H9 (cell line): ENCODE measurements at regions not wholly inside any gene's neighbourhood (a gene's known extent, or its start where the extent isn't known, plus 50 kb on each side); places are given as distances from the start of the nearest gene placed in this dataset.

Experiments used
- DNase-seq: peaks from one replicate; pipeline ENCODE4 v3.0.0-alpha.2; 2017
- H2AFZ ChIP-seq: one replicate; pipeline ENCODE4 v1.6.1; 2013; ENCODE audit warnings: mild to moderate bottlenecking, low read length, control low read depth, moderate library complexity
- H2AK5ac ChIP-seq: 2 replicates; pipeline ENCODE4 v1.6.1; 2013; ENCODE audit warnings: low read length, control low read depth, mixed read lengths; ENCODE audit not compliant: insufficient read length
- H2BK120ac ChIP-seq: one replicate; pipeline ENCODE4 v1.6.1; 2013; ENCODE audit warnings: low read depth, mild to moderate bottlenecking, low read length, control low read depth, inconsistent platforms; ENCODE audit not compliant: poor library complexity, severe bottlenecking
- H2BK12ac ChIP-seq: 2 replicates; pipeline ENCODE4 v1.6.1; 2013; ENCODE audit warnings: low read length, control low read depth, mixed read lengths, low read depth; ENCODE audit not compliant: insufficient read length
- H2BK15ac ChIP-seq: 2 replicates; pipeline ENCODE4 v1.6.1; 2013; ENCODE audit warnings: low read depth, low read length, control low read depth
- H2BK20ac ChIP-seq: one replicate; pipeline ENCODE4 v1.6.1; 2013; ENCODE audit warnings: low read depth, mild to moderate bottlenecking, low read length, control low read depth, inconsistent platforms; ENCODE audit not compliant: poor library complexity, severe bottlenecking
- H2BK5ac ChIP-seq: 2 replicates; pipeline ENCODE4 v1.6.1; 2013; ENCODE audit warnings: low read length, control low read depth, mixed read lengths; ENCODE audit not compliant: insufficient read length
- H3K14ac ChIP-seq: 2 replicates; pipeline ENCODE4 v1.6.1; 2013; ENCODE audit warnings: low read length, control low read depth; ENCODE audit not compliant: insufficient read depth
- H3K18ac ChIP-seq: 2 replicates; pipeline ENCODE4 v1.6.1; 2013; ENCODE audit warnings: low read depth, mild to moderate bottlenecking, mixed read lengths, low read length, control low read depth; ENCODE audit not compliant: insufficient read length
- H3K23ac ChIP-seq: 2 replicates; pipeline ENCODE4 v1.6.1; 2013; ENCODE audit warnings: low read length, control low read depth, mixed read lengths, low read depth; ENCODE audit not compliant: insufficient read length
- H3K23me2 ChIP-seq: 2 replicates; pipeline ENCODE4 v1.6.1; 2013; ENCODE audit warnings: low read depth, mild to moderate bottlenecking, mixed read lengths, low read length, control low read depth; ENCODE audit not compliant: insufficient read length, poor library complexity, severe bottlenecking
- H3K27ac ChIP-seq: 2 replicates; pipeline ENCODE4 v1.5.1; 2013; ENCODE audit warnings: low read length, control low read depth, mixed read lengths, low read depth; ENCODE audit not compliant: insufficient read length
- H3K27me3 ChIP-seq: 2 replicates; pipeline ENCODE4 v1.6.1; 2013; ENCODE audit warnings: low read length, control low read depth, inconsistent platforms; ENCODE audit not compliant: insufficient read depth
- H3K4ac ChIP-seq: 2 replicates; pipeline ENCODE4 v1.6.1; 2013; ENCODE audit warnings: low read depth, mild to moderate bottlenecking, control low read depth, inconsistent platforms, low read length, moderate library complexity
- H3K4me1 ChIP-seq: 2 replicates; pipeline ENCODE4 v1.6.1; 2013; ENCODE audit warnings: low read length, control low read depth, inconsistent platforms; ENCODE audit not compliant: insufficient read depth
- H3K4me2 ChIP-seq: 2 replicates; pipeline ENCODE4 v1.6.1; 2013; ENCODE audit warnings: low read length, control low read depth, mixed read lengths; ENCODE audit not compliant: insufficient read length, insufficient read depth
- H3K56ac ChIP-seq: 2 replicates; pipeline ENCODE4 v1.6.1; 2013; ENCODE audit warnings: low read depth, mild to moderate bottlenecking, mixed read lengths, low read length, control low read depth; ENCODE audit not compliant: insufficient read length
- H3K79me1 ChIP-seq: 2 replicates; pipeline ENCODE4 v1.6.1; 2013; ENCODE audit warnings: low read depth, mild to moderate bottlenecking, moderate library complexity, low read length, control low read depth, inconsistent platforms; ENCODE audit not compliant: insufficient read depth, poor library complexity, severe bottlenecking
- H3K79me2 ChIP-seq: 2 replicates; pipeline ENCODE4 v1.6.1; 2013; ENCODE audit warnings: low read length, control low read depth, inconsistent platforms; ENCODE audit not compliant: insufficient read depth
- H3K9ac ChIP-seq: 2 replicates; pipeline ENCODE4 v1.6.1; 2013; ENCODE audit warnings: low read length, control low read depth, mixed read lengths; ENCODE audit not compliant: insufficient read length; ENCODE audit errors: extremely low read depth
- H3K9me3 ChIP-seq: one replicate; pipeline ENCODE4 v1.6.1; 2013; ENCODE audit warnings: low read depth, low read length, inconsistent platforms; ENCODE audit not compliant: control insufficient read depth
- H3T11ph ChIP-seq: one replicate; pipeline ENCODE4 v1.6.1; 2013; ENCODE audit warnings: mild to moderate bottlenecking, low read length, control low read depth, inconsistent platforms
- H4K20me1 ChIP-seq: one replicate; pipeline ENCODE4 v1.6.1; 2013; ENCODE audit not compliant: control insufficient read depth, insufficient read length, insufficient read depth
- H4K5ac ChIP-seq: 2 replicates; pipeline ENCODE4 v1.6.1; 2013; ENCODE audit warnings: low read depth, mild to moderate bottlenecking, mixed read lengths, low read length, control low read depth; ENCODE audit not compliant: insufficient read length
- H4K8ac ChIP-seq: replicated peaks from 2 replicates; pipeline ENCODE4 v1.6.1; 2013; ENCODE audit warnings: low read length, control low read depth, mixed read lengths, low read depth; ENCODE audit not compliant: insufficient read length
- H4K91ac ChIP-seq: 2 replicates; pipeline ENCODE4 v1.6.1; 2013; ENCODE audit warnings: low read depth, mild to moderate bottlenecking, moderate library complexity, mixed read lengths, low read length, control low read depth; ENCODE audit not compliant: insufficient read length
- H3K27ac Mint-ChIP-seq, 3 experiments: 2 replicates in 2 of 3; 3 replicates in 1 of 3; pipeline ENCODE4 v1.8.0; 2020 to 2021; ENCODE audit warnings: mixed read lengths in 3 of 3, mild to moderate bottlenecking in 1 of 3, moderate library complexity in 1 of 3
- H3K27me3 Mint-ChIP-seq: 2 replicates; pipeline ENCODE4 v1.8.0; 2021; ENCODE audit warnings: low read depth, mild to moderate bottlenecking, moderate library complexity, mixed read lengths
- H3K36me3 Mint-ChIP-seq, 3 experiments: 2 replicates in 2 of 3; 3 replicates in 1 of 3; pipeline ENCODE4 v1.8.0; 2020 to 2021; ENCODE audit warnings: low read depth in 3 of 3, mixed read lengths in 3 of 3; ENCODE audit not compliant: insufficient read depth in 1 of 3
- H3K4me1 Mint-ChIP-seq, 2 experiments: 2 replicates each; pipeline ENCODE4 v1.8.0; 2020; ENCODE audit warnings: mixed read lengths in 2 of 2
- H3K4me3 Mint-ChIP-seq, 2 experiments: 2 replicates in 1 of 2; 3 replicates in 1 of 2; pipeline ENCODE4 v1.8.0; 2020 to 2021; ENCODE audit warnings: mild to moderate bottlenecking in 2 of 2, mixed read lengths in 2 of 2, moderate library complexity in 1 of 2
- H3K9me3 Mint-ChIP-seq, 2 experiments: 2 replicates in 1 of 2; 3 replicates in 1 of 2; pipeline ENCODE4 v1.8.0; 2020; ENCODE audit warnings: mild to moderate bottlenecking in 2 of 2, mixed read lengths in 2 of 2, moderate library complexity in 1 of 2
- CTCF ChIP-seq: fragments of 200-600 bp; sonication (generic); conservative IDR thresholded peaks from 3 replicates; pipeline ENCODE4 v1.8.0; 2021; ENCODE audit warnings: antibody characterized with exemption, mild to moderate bottlenecking
- WGBS: extraction: QIAGEN DNeasy Blood & Tissue Kit; methylation state at CpG from one replicate; pipeline ENCODE4 v1.1.7; 2013; ENCODE audit warnings: missing lambda C conversion rate, low lambda C conversion rate, mixed read lengths; ENCODE audit not compliant: insufficient read length; ENCODE audit errors: extremely low coverage; 5-methylcytosine and 5-hydroxymethylcytosine counted together

GRCh38 chr12:131506426-131506825, 204.5 kb upstream of the SFSWAP start:
- Mint-ChIP-seq H3K36me3 (no peaks in the 10 kb centered on the region), H3K4me3 (no peak overlapping the region), H3K27me3 (peaks cover 12% of the 10 kb centered on the region), H3K9me3 (no peaks in the 10 kb centered on the region), H3K27ac (no peak overlapping the region; a peak in 1 of 7 replicates), H3K4me1 (peaks cover 5 to 8% of the 10 kb centered on the region in 2 experiments)
- no peak for TF ChIP-seq CTCF
- no peak overlapping the region for H3K14ac ChIP-seq
- no peak overlapping the region for H2BK15ac ChIP-seq
- no peak for DNase-seq
- no peak overlapping the region for H3K4me2 ChIP-seq
- H3K4ac ChIP-seq, result no peak overlapping the region
- H3K79me2 ChIP-seq, result no peaks in the 10 kb centered on the region
- H4K20me1 ChIP-seq, result no peaks in the 10 kb centered on the region
- no peak overlapping the region for H3K18ac ChIP-seq
- H2AFZ ChIP-seq, result no peak overlapping the region
- no peak overlapping the region for H3K23ac ChIP-seq
- no peak overlapping the region for H4K5ac ChIP-seq
- H3K27me3 ChIP-seq, result no peaks in the 10 kb centered on the region
- H2BK20ac ChIP-seq, result no peak overlapping the region
- H3K56ac ChIP-seq, result no peak overlapping the region
- H3K9ac ChIP-seq, result no peak overlapping the region
- no peaks in the 10 kb centered on the region; the same call in 1 of the 2 replicates for H3K4me1 ChIP-seq
- no peak overlapping the region for H2BK12ac ChIP-seq
- H3K79me1 ChIP-seq, result no peaks in the 10 kb centered on the region
- H4K91ac ChIP-seq, result no peak overlapping the region
- H3T11ph ChIP-seq, result no peak overlapping the region
- no peaks in the 10 kb centered on the region for H3K9me3 ChIP-seq
- no peak overlapping the region for H3K27ac ChIP-seq
- no peak overlapping the region for H2AK5ac ChIP-seq
- no peak overlapping the region for H4K8ac ChIP-seq
- WGBS, result no CpG with 5 or more reads among the region's 6 CpGs
- H3K23me2 ChIP-seq, result no peaks in the 10 kb centered on the region
- no peak overlapping the region for H2BK120ac ChIP-seq
- no peak overlapping the region for H2BK5ac ChIP-seq
